GM18907 (cell line): ENCODE measurements at regions not wholly inside any gene's neighbourhood (a gene's known extent, or its start where the extent isn't known, plus 50 kb on each side); places are given as distances from the start of the nearest gene placed in this dataset.

Source experiments
- ATAC-seq: cut with Tn5 transposase; IDR thresholded peaks from one replicate; pipeline ENCODE4 v1.9.1; 2021; ENCODE audit warnings: mild to moderate bottlenecking, moderate library complexity; ENCODE audit not compliant: unreplicated experiment

- no peak for ATAC-seq
Measured at GRCh38 chr16:74232806-74233465, 63.7 kb upstream of the PSMD7 start.

GRCh38 chr16:74230126-74230525 is 66.5 kb upstream of the PSMD7 start:
- ATAC-seq = no peak

DNA sequence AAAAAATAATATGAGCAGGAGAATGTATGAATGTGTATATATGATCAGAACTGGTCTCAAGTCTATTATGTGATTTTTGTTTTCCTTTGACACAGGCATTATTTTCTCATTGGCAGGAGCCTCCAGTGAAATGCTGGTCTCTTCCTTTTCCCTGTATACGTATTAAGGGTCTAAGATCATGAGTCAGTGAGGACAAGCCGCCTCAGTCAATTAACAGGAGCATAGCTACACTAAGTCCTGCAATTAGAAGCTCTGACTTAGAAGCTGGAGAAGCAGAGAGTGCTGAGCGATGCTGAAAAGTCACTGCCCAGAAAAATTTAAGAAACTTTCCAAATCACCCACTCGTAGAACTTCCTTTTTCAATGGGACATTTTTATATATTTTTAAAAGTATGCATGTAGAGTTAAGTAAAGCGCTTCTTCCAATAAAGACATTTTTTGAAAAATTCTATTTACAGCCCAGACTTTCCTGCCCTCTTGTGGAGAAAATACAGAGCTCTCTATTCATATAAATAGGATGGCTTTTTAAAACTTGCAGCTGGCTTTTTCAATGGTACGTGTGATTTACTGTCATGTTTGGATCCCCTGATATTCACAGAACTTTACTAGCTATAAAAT is 70.2 kb upstream of the PSMD7 start:
- no peak for ATAC-seq

GRCh38 chr16:74224828-74225612 is 71.6 kb upstream of the PSMD7 start:
- no peak for ATAC-seq

GRCh38 chr16:74221828-74222227 is 74.8 kb upstream of the PSMD7 start:
- ATAC-seq = no peak

GRCh38 chr16:74219706-74220105 is 76.9 kb upstream of the PSMD7 start:
- no peak for ATAC-seq

- no peak for ATAC-seq
Measured at GRCh38 chr16:74218871-74219270, 77.7 kb upstream of the PSMD7 start.

DNA sequence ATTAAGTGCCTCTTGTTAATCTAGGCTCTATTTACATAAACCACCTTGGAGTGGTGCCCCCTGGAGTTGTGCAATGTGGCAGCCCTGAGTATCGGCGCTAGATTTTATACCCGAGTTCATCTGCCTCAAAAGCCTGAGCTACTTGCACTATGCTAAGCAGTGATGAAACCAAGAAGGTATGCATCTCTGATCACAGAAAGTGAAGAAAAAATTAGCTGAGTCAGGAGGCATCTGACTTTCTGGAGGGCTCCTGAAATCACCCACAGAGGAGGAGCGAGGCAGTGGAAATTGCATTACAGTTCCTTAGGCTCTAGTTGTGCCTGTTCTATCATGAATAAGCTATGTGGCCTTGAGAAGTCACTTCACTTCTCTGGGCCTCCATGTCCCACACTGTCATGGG is 80.3 kb upstream of the PSMD7 start:
- ATAC-seq = no peak

- no peak for ATAC-seq
Measured at GRCh38 chr16:74215249-74215648, 81.4 kb upstream of the PSMD7 start.

- no peak for ATAC-seq
Measured at GRCh38 chr16:74213372-74213771, 83.2 kb upstream of the PSMD7 start.

DNA sequence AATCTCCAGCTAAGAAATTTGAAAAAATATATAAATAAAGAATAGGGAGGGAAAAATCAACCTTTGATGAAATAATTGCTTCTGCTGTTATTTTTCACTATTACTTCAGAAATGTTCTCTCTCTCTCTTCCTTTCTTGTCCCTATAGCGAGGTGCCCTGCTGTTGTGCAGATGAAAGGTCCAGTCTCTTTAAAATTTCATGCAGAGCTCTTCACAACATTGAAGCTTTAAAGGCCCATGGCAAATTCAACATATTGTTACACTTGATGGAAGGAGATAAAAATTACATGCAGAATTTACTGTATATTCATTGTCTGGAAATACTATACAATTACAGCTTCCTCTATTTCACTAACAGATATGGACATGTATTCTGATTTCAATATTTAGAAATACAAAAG is 86.4 kb upstream of the PSMD7 start:
- ATAC-seq = no peak

GRCh38 chr16:74202009-74202408 is 94.6 kb upstream of the PSMD7 start:
- no peak for ATAC-seq

DNA sequence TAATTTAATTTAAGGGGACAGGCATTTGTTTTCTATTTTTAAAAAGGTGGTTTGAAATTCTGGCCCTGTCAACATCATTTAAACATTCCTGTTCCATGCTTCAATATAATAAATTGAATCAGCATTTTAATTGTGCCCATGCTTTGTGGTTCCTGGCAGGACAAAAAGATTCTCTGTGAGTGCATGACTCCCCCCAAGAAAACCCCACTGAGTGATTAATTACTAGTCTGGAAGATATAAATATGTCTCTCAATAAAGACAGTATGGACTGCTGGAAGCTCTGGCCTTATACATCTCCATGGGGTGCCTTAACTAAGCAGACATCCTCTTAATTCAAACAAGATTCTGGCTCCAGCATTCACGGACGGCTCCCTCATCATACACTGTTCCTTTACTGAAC is 95.0 kb upstream of the PSMD7 start:
- no peak for ATAC-seq

DNA sequence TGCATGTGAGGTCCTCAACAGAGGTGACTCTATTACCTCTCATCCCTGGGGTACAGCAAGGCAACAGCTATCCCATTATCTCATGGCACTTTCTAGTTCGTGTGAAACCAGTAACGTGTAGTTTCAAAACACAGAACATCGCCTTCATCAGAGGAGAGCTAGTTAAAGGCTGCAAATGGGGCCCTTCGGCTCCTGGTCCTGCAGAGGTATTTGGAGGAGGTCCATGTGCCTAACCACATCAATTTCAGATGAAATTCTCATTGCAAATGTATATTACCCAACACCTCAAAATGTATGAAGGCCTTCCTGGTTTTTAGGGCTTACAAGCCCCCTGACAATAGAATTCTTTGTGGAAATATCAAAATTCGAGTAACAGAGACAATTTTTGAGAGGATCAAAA is 95.7 kb upstream of the PSMD7 start:
- no peak for ATAC-seq

- ATAC-seq = no peak
Measured at GRCh38 chr16:74199842-74200124, 96.8 kb upstream of the PSMD7 start.

DNA sequence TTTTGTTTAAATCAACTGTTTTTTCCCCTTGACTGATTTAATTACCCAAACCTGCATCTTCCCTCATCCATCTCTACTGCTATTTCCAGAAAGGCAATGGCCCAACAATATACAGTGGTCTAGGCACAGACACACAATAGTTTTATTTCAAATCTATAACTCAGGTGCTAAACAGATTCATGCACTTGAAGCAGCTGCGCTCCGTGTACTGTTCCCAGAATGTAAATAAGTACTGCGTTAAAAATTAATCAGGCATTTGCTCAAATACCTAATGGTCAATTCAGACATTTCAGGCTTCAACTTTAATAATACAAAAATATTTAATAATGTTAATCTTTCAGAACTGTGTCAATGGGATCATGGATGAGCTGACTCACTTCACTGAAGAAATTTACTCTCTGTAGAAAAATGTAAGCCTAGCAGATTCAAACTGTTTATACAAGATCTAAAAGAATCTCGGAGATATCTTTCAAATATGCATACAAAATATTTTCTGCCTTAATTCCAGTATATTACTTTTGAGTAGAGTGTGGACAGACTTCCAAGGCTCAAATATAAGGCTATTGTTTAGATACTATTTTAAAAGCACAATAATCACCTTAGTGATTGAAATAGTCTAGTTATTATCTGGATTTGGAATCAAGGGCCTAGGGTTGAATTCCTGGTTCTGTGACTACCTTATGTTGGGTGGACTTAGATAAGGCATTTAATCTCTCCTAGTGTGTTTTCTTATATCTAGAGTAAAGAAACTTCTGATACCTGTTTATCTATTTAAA is 97.4 kb upstream of the PSMD7 start:
- ATAC-seq = no peak

DNA sequence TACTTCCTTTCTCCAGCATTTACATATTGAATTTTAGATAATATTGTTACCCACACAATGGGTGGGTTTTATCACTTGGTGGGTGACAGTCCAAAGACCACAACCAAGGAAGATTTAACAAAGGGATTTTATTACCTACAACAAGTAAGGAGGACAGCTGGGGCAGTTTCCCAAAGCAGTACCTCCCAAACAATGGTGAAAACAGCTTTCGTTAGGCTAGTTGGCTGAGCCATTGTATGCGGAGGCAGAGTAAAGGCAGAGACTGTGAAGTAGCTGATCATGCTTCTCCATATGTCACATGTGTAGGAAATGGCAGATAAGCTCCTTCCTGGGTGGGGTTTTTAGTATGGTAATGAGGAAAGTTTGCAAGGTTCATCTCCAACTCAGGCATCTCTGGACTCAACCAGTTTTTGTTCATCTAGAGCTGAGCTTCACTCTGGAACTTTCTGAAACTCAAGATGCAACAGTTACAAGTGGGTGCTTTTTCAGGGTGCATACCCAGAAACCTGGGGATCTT is 104.3 kb upstream of the PSMD7 start:
- no peak for ATAC-seq

DNA sequence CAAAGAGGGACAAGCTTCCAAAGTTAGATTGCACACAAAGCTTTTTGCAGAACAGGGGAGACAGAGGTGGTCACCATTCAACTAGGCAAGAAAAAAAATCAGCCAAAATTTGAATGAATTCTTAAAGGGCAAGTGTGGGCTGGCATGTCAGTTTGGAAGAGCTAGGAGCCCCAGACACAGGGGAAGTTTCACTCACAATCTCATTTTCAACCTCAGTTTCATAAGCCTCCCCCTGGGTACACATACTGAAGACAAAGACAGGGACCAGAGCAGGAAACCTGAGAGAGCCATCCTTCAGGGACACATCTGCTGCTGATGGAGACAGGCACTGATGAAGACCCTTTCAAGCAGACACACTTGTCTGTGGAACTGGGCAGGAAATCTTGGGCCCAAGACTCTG is 106.3 kb upstream of the PSMD7 start:
- no peak for ATAC-seq

- no peak for ATAC-seq
Measured at GRCh38 chr16:74188856-74189255, 107.8 kb upstream of the PSMD7 start.

GRCh38 chr16:74186561-74186971 is 110.0 kb upstream of the PSMD7 start:
- ATAC-seq = no peak

DNA sequence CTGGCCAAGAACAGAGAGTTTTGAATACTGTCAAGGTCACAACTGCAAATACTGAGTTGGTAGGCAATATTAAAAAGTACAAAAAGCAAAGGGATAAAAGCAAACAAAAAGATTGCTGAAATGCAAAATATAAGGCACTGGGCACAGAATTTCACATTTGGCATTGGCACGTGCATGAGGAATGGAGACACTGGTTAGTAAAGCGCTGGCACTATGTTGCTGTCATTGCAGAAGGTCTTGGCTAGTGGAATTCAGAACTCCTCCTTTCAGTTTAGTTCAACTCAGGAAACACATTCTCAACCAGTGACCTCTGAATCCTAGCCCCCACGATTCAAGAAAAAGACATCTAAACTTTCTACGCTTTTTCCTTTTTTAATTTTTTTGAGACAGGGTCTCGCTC is 111.8 kb upstream of the PSMD7 start:
- no peak for ATAC-seq
